ENCODE measurements at regions not wholly inside any gene's neighbourhood (a gene's known extent, or its start where the extent isn't known, plus 50 kb on each side); places are given as distances from the start of the nearest gene placed in this dataset.

GRCh38 chr3:25287291-25287884, 140.7 kb upstream of the RARB start:
- no peaks in the 10 kb centered on the region for H3K36me3 ChIP-seq (ENCODE audit: insufficient read depth, low read length)
- TF ChIP-seq CTCF (IDR thresholded peaks at IDR 0.05; ENCODE audit: extremely low read depth, low read depth, low read length): no peak
- H3K27me3 ChIP-seq (ENCODE audit: insufficient read depth, low read length): no peaks in the 10 kb centered on the region
- H3K9me3 ChIP-seq (ENCODE audit: low read depth, low read length): no peaks in the 10 kb centered on the region
- H3K4me3 ChIP-seq (ENCODE audit: insufficient read depth, low read length): no peak overlapping the region
- no peaks in the 10 kb centered on the region for H3K79me2 ChIP-seq (ENCODE audit: insufficient read depth, low read length)
- no peak overlapping the region for H3K27ac ChIP-seq (ENCODE audit: low read depth, low read length)
- no peaks in the 10 kb centered on the region for H4K20me1 ChIP-seq (ENCODE audit: insufficient read depth, low read length)
- DNase-seq (ENCODE audit: insufficient read length, low spot score, missing footprints): no peak
- no peak overlapping the region for H2AFZ ChIP-seq (ENCODE audit: low read length)
- H3K4me1 ChIP-seq (ENCODE audit: insufficient read depth, low read length): no peaks in the 10 kb centered on the region
- no peak overlapping the region for H3K4me2 ChIP-seq (ENCODE audit: insufficient read depth, low read length)

GRCh38 chr3:25288413-25288812, 139.7 kb upstream of the RARB start:
- Histone ChIP-seq H3K79me2 (ENCODE audit: insufficient read depth, low read length) (no peaks in the 10 kb centered on the region), H3K4me2 (ENCODE audit: insufficient read depth, low read length) (no peak overlapping the region), H3K27me3 (ENCODE audit: insufficient read depth, low read length) (no peaks in the 10 kb centered on the region), H3K36me3 (ENCODE audit: insufficient read depth, low read length) (no peaks in the 10 kb centered on the region), H3K4me3 (ENCODE audit: insufficient read depth, low read length) (no peak overlapping the region), H3K27ac (ENCODE audit: low read depth, low read length) (no peak overlapping the region), H3K9me3 (ENCODE audit: low read depth, low read length) (no peaks in the 10 kb centered on the region), H4K20me1 (ENCODE audit: insufficient read depth, low read length) (no peaks in the 10 kb centered on the region), H3K4me1 (ENCODE audit: insufficient read depth, low read length) (no peaks in the 10 kb centered on the region), H2AFZ (ENCODE audit: low read length) (no peak overlapping the region)
- TF ChIP-seq CTCF (IDR thresholded peaks at IDR 0.05; ENCODE audit: extremely low read depth, low read depth, low read length): no peak
- no peak for DNase-seq (ENCODE audit: insufficient read length, low spot score, missing footprints)

- Histone ChIP-seq H3K4me3 (ENCODE audit: insufficient read depth, low read length) (no peak overlapping the region), H4K20me1 (ENCODE audit: insufficient read depth, low read length) (no peaks in the 10 kb centered on the region)
Measured at GRCh38 chr3:25289156-25289555, 138.9 kb upstream of the RARB start.

GRCh38 chr3:25289663-25290062, 138.4 kb upstream of the RARB start:
- H3K27me3 ChIP-seq (ENCODE audit: insufficient read depth, low read length): no peaks in the 10 kb centered on the region
- no peaks in the 10 kb centered on the region for H3K9me3 ChIP-seq (ENCODE audit: low read depth, low read length)
- no peak overlapping the region for H3K4me3 ChIP-seq (ENCODE audit: insufficient read depth, low read length)
- H2AFZ ChIP-seq (ENCODE audit: low read length): no peak overlapping the region
- H3K4me1 ChIP-seq (ENCODE audit: insufficient read depth, low read length): no peaks in the 10 kb centered on the region
- no peaks in the 10 kb centered on the region for H3K79me2 ChIP-seq (ENCODE audit: insufficient read depth, low read length)
- H3K36me3 ChIP-seq (ENCODE audit: insufficient read depth, low read length): no peaks in the 10 kb centered on the region
- no peak for DNase-seq (ENCODE audit: insufficient read length, low spot score, missing footprints)
- H3K4me2 ChIP-seq (ENCODE audit: insufficient read depth, low read length): no peak overlapping the region
- H4K20me1 ChIP-seq (ENCODE audit: insufficient read depth, low read length): no peaks in the 10 kb centered on the region
- H3K27ac ChIP-seq (ENCODE audit: low read depth, low read length): no peak overlapping the region
- no peak for TF ChIP-seq CTCF (IDR thresholded peaks at IDR 0.05; ENCODE audit: extremely low read depth, low read depth, low read length)

More at GRCh38 chr3:25289156-25289555, 138.9 kb upstream of the RARB start:
- DNase-seq (ENCODE audit: insufficient read length, low spot score, missing footprints): no peak
- Histone ChIP-seq H3K79me2 (ENCODE audit: insufficient read depth, low read length) (no peaks in the 10 kb centered on the region), H2AFZ (ENCODE audit: low read length) (no peak overlapping the region), H3K27ac (ENCODE audit: low read depth, low read length) (no peak overlapping the region), H3K9me3 (ENCODE audit: low read depth, low read length) (no peaks in the 10 kb centered on the region), H3K4me1 (ENCODE audit: insufficient read depth, low read length) (no peaks in the 10 kb centered on the region), H3K4me2 (ENCODE audit: insufficient read depth, low read length) (no peak overlapping the region), H3K36me3 (ENCODE audit: insufficient read depth, low read length) (no peaks in the 10 kb centered on the region), H3K27me3 (ENCODE audit: insufficient read depth, low read length) (no peaks in the 10 kb centered on the region)
- TF ChIP-seq CTCF (IDR thresholded peaks at IDR 0.05; ENCODE audit: extremely low read depth, low read depth, low read length): no peak
